ENCODE measurements at regions not wholly inside any gene's neighbourhood (a gene's known extent, or its start where the extent isn't known, plus 50 kb on each side); places are given as distances from the start of the nearest gene placed in this dataset.
"Not testable (repeated sequence)": the region's sequence is repeated elsewhere in the genome, so short reads cannot be mapped to it uniquely, and the experiment has no call there.

DNA sequence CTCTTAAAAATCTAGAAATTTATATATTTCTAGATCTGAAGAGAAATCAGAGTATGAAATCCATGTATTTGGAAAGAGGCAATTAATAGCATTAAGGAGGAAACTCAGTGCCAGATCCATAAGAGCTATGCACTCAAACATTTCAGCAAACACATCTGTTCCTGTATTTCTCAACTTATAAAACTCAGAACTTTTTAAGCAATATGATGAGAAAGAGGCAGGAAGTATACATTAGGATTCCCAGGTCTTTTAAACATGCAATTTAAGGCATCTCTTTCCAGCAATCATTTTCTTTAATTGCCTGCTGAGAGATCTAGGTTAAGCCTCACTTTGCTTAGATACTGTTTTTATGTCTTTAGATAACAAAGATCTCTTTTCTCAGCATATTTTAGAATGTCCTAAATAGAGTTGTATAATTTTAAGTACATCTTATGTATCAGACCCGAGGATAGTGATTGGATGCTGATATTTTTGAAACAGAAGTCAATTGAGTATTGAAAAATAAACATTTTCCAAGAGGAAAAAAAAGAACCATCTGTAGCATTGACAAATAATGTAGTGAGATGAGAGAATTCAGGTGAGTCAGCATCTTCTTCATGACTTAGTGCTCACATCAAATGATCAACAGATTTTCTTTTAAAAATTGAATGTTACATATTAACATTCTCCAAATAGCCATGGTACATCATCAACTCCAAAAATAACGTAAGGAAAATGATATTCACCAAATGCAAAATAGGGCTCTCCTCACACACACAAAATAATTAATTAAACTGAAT, 461.4 kb upstream of the NOX3 start:
- no peak for DNase-seq (ENCODE audit: low read depth)

- no peak for DNase-seq (ENCODE audit: low read depth)
Observed at GRCh38 chr6:155915651-155916050, 460.0 kb upstream of the NOX3 start.

- no peak for DNase-seq (ENCODE audit: low read depth)
Observed at GRCh38 chr6:155913816-155914215, 458.2 kb upstream of the NOX3 start.

GRCh38 chr6:155909710-155910109, 454.1 kb upstream of the NOX3 start:
- no peak for DNase-seq (ENCODE audit: low read depth)

DNA sequence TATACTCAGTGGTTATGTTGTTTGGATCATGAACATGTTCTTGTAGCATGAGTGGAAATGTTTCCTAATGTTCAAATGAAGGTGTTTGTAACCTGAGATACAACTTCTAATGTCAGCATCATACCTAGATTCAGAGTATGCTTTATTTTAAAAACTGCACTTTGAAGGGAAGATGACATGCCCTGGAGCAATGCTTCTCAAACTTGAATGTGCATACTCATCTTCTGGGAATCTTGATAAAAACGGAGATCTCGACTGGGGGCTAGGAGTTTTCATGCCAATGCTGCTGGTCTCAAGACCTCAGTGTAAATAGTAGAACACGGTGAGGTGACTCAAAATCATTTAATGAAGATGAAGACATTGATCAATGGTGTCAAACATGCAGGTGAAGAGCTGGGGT, 440.0 kb upstream of the NOX3 start:
- DNase-seq (ENCODE audit: low read depth) = no peak

GRCh38 chr6:155894758-155895157, 439.1 kb upstream of the NOX3 start:
- no peak for DNase-seq (ENCODE audit: low read depth)

GRCh38 chr6:155894262-155894661, 438.6 kb upstream of the NOX3 start:
- DNase-seq (ENCODE audit: low read depth) = no peak

DNA sequence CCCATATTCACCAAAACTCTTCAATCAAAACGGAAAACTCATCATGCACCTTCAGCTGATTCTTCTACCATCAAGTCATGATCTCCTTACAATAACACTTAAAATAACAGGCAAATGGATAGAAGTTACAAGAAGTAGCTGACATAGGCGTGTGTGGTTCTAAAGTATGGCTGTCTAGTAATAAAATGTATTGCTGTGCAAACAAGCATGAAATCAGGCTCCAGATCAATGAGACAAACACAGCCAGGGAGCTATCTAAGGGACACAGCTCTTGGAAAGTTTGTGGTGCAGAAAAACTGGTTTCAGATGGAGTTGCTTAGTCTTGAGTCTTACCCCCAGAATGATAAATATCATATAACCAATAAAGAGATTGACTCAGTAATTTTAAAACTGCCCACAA, 434.8 kb upstream of the NOX3 start:
- no peak for DNase-seq (ENCODE audit: low read depth)

DNA sequence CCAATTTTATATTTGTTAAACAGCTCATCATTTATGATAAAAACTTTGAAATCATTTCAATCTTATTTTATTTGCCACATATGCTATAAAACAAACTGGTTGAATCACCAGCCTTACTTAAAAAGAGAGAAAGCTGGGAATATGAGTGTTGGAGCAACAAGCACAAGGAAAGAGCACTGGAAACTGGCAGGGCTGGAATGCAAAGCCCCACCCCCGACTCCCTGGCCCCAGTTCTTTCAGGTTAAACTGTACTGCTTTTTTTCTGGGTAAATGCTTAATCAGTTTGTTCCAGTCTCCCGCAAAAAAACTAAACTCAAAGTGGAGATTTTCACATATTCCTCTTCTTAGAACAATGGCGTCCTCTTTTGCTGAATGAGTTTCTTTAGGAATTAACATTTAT, 433.8 kb upstream of the NOX3 start:
- no peak for DNase-seq (ENCODE audit: low read depth)

- no peak for DNase-seq (ENCODE audit: low read depth)
Observed at GRCh38 chr6:155887421-155887820, 431.8 kb upstream of the NOX3 start.

- no peak for DNase-seq (ENCODE audit: low read depth)
Observed at GRCh38 chr6:155883741-155884140, 428.1 kb upstream of the NOX3 start.

- DNase-seq (ENCODE audit: low read depth) = no peak
Observed at GRCh38 chr6:155883334-155883731, 427.7 kb upstream of the NOX3 start.

DNA sequence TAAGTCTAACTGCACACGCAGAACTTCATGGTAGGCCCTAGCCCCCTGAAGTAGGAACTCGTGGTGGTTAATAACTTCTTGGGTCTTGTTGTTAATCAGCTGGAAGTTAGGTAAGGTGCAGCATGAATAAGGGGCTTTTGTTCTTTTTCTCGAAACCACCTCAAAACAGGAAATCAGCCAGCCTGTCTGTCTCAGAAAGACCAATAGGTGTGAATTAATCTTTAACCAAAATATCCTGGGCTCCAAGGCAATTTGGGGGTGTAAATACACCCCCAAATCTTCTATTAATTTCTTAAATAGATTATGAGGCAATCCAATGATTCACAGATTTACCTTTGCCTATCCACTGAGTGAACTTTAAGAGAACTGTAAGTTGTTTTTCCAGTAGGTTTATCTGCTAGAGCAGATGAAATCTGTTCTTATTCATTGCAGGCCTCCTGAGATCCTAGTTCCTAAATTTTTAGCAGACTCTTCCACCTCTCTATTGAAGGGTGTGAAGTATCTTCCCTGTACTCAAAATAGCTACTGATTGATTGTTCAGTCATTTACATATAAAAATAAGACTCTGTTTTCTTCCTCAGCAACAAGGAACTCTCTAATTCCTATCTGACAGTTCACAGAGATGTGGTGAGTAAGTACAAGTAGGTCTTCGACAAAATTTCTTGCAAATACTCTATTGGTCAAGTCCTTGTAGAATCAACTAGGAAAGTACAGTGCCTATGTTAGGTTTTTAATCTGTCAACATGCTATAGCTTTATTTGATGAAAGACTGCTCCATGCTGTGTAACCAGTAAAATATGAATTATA, 427.1 kb upstream of the NOX3 start:
- DNase-seq (ENCODE audit: low read depth) = no peak

DNA sequence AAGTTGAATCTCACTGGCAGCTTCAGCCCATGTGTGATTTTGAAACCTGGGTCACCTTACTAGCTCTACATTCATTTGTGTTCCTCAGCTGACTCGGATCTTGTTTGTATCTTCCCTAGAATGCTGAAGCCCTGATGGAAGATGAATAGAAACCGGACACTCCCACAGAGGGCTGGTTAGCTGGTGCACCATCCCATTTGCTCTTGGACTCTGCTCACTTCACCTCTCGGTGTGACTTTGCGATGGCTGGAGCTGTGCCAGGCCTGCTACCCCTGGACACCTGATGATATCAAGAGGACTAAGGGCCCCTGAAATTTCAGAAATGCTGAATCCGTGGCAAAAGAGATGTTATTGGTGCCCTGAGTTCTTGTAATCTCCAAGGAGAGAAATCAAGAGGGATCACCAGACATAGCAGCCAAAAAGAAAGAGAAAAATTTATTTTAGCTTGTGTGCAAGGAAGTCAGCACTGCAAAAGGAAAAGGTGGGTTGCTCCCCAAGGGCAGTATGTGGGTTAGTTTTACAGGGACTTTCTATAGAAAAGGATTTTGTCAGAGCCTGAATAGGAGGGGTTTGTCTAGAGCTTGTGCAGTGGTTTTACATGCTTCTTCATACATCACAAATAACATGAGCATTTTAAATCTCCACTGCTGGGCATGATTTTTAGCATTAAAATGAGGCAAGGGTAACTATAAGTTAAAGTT, 426.3 kb upstream of the NOX3 start:
- no peak for DNase-seq (ENCODE audit: low read depth)

GRCh38 chr6:155880900-155881299, 425.3 kb upstream of the NOX3 start:
- DNase-seq (ENCODE audit: low read depth) = peak; percentile 24

GRCh38 chr6:155872961-155873360, 417.3 kb upstream of the NOX3 start:
- DNase-seq (ENCODE audit: low read depth) = no peak

DNA sequence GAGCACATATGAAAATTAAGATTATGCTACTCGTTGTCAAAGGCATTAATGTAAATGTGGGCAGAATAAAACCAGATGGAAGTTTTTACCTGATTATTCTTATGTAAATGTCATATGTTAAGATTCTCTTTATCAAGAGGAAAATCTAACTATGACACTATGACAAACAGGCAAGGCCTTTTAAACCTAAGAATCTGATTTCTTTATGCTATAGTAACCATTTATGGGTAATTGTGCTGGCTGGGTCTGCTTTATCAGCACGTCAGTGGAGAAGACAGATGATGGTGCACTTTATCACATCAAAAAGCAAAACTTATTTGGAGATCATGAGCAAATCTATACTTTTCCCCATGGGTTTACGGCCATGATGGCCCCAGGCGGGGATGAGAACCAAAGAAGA, 412.0 kb upstream of the NOX3 start:
- no peak for DNase-seq (ENCODE audit: low read depth)

GRCh38 chr6:155866676-155867390, 411.2 kb upstream of the NOX3 start:
- DNase-seq (ENCODE audit: low read depth) = not testable (repeated sequence)

- no peak for DNase-seq (ENCODE audit: low read depth)
Observed at GRCh38 chr6:155861821-155862220, 406.2 kb upstream of the NOX3 start.

DNA sequence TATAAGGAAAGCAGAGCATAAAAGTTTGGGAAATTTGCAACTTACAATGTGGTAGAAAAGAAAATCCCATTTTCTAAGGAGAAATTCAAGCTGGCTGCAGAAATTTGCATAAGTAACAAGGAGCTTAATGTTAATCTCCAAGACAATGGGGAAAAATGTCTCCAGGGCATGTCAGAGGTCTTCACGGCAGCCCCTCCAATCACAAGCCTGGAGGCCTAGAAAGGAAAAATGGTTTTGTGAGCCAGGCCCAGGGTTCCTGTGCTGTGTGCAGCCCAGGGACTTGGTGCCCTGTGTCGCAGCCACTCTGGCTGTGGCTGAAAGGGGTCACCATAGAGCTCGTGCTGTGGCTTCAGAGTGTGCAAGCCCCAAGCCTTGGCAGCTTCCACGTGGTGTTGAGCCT, 403.3 kb upstream of the NOX3 start:
- DNase-seq (ENCODE audit: low read depth) = not testable (repeated sequence)

DNA sequence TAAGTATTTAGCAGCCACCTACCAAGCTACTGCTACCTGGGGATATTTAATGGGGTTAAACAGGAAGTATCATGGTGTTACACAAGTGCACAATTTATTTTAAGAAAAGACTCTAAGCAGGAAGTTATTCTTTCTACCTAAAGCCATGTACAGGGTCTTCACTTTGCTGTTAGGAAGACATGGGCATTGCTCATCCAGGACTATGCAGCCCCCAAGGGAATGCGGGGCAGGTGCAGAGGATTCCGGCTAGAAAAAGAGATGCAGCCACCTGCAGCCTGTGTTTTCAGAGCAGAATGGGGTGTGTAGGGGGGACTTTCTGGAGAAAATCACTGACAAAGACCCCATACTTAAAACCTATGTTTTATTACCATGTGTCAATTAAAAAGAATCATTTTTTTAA, 399.1 kb upstream of the NOX3 start:
- no peak for DNase-seq (ENCODE audit: low read depth)

GRCh38 chr6:155853011-155853410, 397.4 kb upstream of the NOX3 start:
- no peak for DNase-seq (ENCODE audit: low read depth)

Measured in HS-27A (cell line).